NCI-H2196 (cell line): ENCODE measurements at regions not wholly inside any gene's neighbourhood (a gene's known extent, or its start where the extent isn't known, plus 50 kb on each side); places are given as distances from the start of the nearest gene placed in this dataset.

ENCODE experiments used
- DNase-seq: peaks from one replicate; lab custom pipeline; 2025; ENCODE audit not compliant: unreplicated experiment; lab: John Stamatoyannopoulos, UW

GRCh38 chr5:67536866-67537265, 340.3 kb upstream of the CD180 start:
- no peak for DNase-seq

DNA sequence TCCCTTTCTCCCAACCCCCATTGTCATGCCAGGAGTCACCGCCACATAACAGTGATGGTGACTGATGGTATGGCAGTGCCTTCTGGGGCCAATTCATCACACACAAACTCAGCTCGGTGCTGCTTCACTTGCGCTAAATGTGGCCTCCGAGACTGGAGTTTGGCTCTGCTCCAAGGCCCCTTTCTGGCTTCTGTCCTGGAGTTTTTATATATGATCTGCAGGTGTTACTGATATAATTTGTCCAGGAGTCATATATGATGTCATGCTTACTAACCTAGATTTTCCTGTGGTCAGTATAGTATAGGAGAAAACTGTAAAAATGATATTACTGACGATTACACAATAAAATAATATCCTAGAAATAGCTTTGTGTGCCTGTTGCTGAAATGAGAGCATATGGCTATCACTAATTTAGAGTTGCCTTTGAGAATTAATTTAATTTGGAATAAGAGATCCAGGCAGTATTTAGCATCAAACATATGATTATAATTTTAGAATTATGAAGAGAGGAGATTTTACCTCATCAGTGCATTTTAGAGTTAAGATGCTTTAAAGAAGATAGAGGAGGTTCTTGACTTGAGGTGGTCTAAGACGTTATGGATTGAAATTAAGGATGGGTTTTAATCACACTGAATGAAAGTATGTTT, 334.1 kb upstream of the CD180 start:
- DNase-seq = no peak

- DNase-seq = no peak
These were observed 332.4 kb upstream of the CD180 start for GRCh38 chr5:67528953-67529352.

- DNase-seq = no peak
These were observed 330.2 kb upstream of the CD180 start for GRCh38 chr5:67526793-67527192.

GRCh38 chr5:67520161-67520908, 323.7 kb upstream of the CD180 start:
- DNase-seq = no peak

DNA sequence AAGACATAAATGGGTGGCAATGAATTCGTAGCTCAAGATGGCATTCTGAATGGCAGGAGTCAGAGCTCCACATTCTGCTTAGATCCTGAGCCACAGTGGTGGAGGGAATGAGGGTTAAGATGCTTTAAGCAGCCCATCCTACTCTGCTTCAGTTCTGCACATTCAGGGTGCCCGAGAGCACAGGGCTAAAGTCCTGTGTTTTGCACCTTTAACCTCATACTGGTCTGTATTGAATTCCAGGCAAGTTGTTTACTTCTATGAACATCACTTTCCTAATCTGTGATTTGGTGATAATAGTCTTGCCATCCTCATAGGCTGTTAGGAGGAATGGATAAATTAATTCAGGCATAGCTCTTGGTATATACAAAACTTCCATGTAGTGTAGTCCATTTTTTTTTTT, 321.6 kb upstream of the CD180 start:
- no peak for DNase-seq

DNA sequence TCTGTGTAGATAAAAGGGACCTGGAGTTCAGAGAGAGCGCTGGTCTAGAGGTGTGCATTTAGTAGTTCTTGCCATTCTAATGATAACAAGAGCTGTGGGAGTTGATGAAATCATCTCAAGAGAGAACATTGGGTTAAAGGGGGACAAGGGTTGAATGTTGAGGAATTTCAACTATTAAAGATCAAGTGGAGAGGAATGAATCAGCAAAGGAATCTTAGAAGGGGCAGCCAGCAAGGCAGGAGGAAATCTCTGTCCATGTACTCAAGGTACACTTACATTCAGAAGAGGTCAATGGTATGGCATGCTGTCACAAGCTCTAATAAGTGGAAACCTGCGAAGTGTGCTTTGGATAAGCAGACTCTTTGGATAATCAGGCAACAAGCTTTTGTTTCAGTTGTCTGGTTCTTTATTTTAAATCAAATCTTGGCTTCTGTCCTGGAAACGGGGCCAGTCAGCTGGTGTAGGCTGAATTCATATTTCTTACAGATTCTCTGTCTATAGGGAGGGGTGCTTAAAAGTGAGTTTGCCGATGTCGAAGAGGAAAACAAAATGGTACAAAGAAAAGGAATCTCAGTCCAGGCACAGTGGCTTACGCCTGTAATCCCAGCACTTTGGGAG, 320.5 kb upstream of the CD180 start:
- no peak for DNase-seq

DNA sequence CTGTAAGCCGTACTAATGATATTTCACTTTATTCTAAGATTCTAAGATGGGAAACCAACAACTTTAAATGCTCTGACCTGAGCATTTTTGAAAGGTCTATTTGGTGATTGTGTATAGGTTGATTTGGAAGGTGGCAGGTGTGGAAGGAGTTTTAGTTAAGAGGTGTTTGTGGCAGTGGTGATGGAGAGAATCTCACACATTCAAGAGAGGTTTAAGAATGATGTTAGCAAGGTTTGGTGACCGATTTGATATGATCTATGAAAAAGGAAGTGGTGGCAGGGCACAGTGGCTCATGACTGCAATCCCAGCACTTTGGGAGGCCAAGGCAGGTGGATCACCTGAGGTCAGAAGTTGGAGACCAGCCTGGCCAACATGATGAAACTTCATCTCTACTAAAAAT, 319.2 kb upstream of the CD180 start:
- no peak for DNase-seq

DNA sequence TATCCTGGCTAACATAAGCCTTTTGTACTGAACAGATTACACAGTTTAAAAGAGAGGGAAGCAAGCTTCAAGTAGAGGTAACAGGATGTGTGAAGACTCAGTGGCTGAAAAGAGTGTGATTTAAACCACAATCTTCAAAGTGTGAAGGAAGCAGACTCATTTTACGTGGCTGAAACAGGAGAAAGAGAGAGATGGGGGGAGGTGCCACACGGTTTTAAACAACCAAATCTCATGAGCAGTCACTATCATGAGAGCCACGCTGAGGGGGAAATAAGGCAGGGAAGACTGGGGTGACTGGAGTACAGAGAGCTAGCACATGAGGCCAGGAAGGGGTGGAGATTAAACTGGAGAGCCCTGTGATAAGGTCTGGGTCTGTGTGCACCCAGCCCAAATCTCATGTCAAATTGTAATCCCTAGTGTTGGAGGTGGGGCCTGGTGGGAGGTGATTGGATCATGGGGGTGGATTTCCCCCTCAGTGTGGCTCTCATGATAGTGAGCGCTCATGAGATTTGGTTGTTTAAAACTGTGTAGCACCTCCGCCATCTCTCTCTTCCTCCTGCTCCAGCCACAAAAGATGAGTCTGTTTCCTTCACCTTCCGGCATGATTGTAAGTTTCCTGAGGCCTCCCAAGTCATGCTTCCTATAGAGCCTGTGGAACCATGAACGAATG, 318.6 kb upstream of the CD180 start:
- DNase-seq = no peak

DNA sequence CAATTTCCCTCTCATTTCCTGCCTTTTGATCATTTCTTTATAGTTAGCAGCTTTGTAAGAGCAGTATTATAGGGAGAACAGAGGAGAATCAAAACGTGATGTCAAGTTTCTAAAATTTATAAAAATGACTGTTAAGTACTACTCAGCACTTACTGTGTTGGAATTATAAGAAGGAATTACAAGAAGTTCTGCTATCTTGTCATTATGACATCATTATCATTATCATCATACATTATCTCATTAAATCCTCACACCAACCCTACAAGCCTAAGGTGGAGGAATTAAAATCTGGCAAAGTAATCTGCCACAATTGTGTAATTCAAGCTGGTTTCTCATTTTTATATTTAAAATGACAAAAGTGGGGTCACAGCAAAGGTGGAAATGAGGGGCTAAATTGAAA, 316.2 kb upstream of the CD180 start:
- DNase-seq = no peak

- no peak for DNase-seq
These were observed 315.3 kb upstream of the CD180 start for GRCh38 chr5:67511911-67512310.

DNA sequence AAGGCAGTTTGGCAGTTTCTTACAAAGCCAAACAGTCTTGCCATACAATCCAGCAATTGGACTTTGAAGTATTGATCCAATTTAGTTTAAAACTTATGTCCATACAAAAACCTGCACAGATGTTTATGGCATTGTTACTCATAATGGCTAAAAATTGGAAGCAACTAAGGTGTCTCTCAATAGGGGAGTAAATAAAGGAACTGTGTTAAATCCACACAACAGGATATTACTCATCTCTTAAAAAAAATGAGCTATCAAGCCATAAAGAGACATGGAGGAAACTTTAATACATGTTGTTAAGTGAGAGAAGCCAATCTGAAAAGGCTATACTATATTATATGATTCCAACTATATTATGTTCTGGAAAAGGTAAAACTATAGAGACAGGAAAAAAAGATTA, 313.6 kb upstream of the CD180 start:
- no peak for DNase-seq

DNA sequence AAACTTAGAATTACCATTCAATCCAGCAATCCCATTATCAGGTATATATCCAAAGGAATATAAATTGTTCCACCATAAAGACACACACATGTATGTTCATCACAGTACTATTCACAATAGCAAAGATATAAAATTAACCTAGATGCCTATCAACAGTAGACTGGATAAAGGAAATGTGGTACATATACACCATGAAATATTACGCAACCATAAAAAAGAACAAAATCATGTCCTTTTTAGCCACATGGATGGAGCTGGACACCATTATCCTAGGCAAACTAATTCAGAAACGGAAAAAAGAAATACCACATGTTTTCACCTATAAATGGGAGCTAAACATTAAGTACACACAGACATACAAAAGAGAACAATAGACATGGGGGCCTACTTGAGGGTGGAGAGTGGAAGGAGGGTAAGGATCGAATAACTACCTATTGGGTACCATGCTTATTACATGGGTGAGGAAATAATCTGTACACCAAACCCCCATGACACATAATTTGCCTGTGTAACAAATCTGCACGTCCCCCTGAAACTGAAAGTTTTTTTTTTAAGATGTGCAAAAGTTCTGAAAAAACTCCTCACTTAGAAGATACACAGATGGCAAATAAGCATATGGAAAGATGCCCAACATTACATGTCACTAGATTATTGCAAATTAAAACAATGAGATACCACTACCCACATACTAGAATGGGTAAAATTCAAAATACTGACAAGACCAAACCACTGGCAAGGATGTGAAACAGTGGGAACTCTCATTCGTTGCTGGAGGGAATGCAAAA, 313.0 kb upstream of the CD180 start:
- DNase-seq = no peak

- no peak for DNase-seq
These were observed 309.6 kb upstream of the CD180 start for GRCh38 chr5:67506241-67506640.

DNA sequence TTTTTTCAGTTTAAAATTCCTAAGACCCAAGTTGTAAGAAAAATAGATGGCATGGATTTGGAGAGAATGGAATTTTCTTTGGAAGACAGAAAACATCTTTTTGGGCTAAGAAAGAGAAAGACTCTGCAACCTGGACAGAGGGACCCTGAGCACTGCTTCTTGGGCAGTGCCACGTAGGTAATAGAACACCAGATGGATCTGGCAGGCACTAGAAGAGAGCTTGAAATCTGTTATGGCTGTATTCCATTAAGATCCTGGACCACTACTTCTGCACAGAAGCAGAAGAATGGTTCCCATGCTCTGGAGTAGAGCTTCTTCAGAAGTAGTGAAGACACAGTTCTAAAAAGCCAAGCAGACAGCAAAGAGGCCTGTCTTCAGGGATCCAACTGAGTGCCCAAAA, 306.4 kb upstream of the CD180 start:
- DNase-seq = no peak

GRCh38 chr5:67496051-67496450, 299.5 kb upstream of the CD180 start:
- no peak for DNase-seq

GRCh38 chr5:67495072-67495471, 298.5 kb upstream of the CD180 start:
- no peak for DNase-seq

DNA sequence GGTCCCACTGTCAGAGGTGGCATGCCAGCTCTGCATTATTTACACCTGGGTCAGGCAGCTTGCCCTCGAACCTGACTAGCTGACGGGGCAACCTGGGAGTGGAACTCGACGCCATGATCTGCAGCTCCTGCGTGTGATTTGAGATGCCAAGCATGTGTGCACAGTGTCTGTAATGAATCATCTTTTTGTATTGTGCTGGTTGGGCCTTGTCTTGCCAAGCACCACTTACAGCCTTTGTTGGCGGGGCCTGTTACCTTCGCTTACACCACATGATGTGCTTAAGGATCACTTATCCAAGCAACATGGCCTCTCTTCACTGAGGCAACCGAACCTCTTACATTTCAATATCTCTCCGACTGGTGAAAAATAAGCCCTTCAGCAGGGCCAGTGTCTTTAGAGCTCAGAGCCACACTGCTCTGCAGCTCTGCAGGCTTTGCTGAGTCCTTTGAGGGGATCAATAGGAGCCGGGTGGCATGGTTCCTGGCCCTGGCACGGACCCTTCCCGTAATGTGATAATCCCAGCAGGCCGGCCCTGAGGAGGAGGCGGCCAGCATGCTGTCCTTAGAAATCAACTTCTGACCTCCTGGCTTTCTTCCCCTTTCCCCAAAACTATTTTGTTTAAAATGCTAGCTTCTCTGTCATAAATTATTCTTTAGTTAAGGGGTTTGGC, 297.7 kb upstream of the CD180 start:
- no peak for DNase-seq

GRCh38 chr5:67493676-67494075, 297.1 kb upstream of the CD180 start:
- DNase-seq = no peak

GRCh38 chr5:67490543-67491321, 294.1 kb upstream of the CD180 start:
- no peak for DNase-seq
